ENCODE measurements at regions not wholly inside any gene's neighbourhood (a gene's known extent, or its start where the extent isn't known, plus 50 kb on each side); places are given as distances from the start of the nearest gene placed in this dataset.

- no peak overlapping the region for H3K27ac ChIP-seq
- POLR2A ChIA-PET (ENCODE audit: unreplicated experiment), result no interaction called here
- intact Hi-C loops (cut with micrococcal nuclease; ENCODE audit: unreplicated experiment), result no loop called here
- H3K9me2 ChIP-seq (ENCODE audit: insufficient read depth), result 0 out of 2 replicates have a peak, but pooled peaks cover 2% of the 10 kb centered on the region
- no peaks in the 10 kb centered on the region for H3F3A ChIP-seq (ENCODE audit: insufficient read depth, low read depth)
- no peak for DNase-seq
- H4K20me1 ChIP-seq (ENCODE audit: insufficient read depth), result no peaks in the 10 kb centered on the region; the same call in 1 of the 2 replicates
- no peak overlapping the region for H2AFZ ChIP-seq
- H3K79me2 ChIP-seq (ENCODE audit: low read depth), result no peaks in the 10 kb centered on the region
- no TSS peak for BruUV-seq (replicated peaks)
- H3K36me3 ChIP-seq (ENCODE audit: low read depth), result no peaks in the 10 kb centered on the region
- H3K4me1 ChIP-seq (replicated peaks; ENCODE audit: insufficient read depth), result no peaks in the 10 kb centered on the region
- CTCF ChIA-PET, result no interaction called here
- TF ChIP-seq CTCF (conservative IDR thresholded peaks at IDR 0.05), result no peak
- TF ChIP-seq EZH2 (IDR thresholded peaks at IDR 0.05; ENCODE audit: low read depth), result no peak
- H3K4me2 ChIP-seq, result no peak overlapping the region
- H3K9me3 ChIP-seq (ENCODE audit: insufficient read depth, low read depth), result no peaks in the 10 kb centered on the region; the same call in 1 of the 2 replicates
- no peak overlapping the region for H3K4me3 ChIP-seq
- peaks cover 64% of the 10 kb centered on the region for H3K27me3 ChIP-seq (ENCODE audit: insufficient read depth, low read depth)
Observed at GRCh38 chr18:75533950-75534349, 106.4 kb upstream of the SMIM21 start.

DNA sequence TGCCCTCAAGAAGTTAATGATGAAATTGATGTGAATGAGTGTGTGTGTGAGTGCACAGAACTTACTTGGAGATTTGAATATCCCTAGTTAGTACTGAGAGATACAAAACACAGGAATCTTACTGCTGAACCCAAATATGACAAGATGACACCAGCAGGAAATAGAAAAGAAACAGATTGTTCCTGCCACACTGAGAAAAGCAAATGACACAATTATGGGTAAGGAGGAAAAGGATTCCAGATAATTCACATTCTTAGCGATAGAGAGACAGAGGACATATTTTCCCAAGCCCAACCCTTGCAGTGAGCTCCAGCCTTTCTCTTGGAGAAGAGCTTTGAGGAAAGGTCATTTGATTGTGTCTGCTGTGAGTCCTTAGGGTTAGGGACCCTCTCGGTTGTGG lies 105.7 kb upstream of the SMIM21 start:
- no TSS peak for BruUV-seq (replicated peaks)
- H3K4me3 ChIP-seq, result no peak overlapping the region
- H3K4me1 ChIP-seq (replicated peaks; ENCODE audit: insufficient read depth), result no peaks in the 10 kb centered on the region
- no peaks in the 10 kb centered on the region for H3K36me3 ChIP-seq (ENCODE audit: low read depth)
- no peak overlapping the region for H3K27ac ChIP-seq
- no peak overlapping the region for H3K4me2 ChIP-seq
- H3K79me2 ChIP-seq (ENCODE audit: low read depth), result no peaks in the 10 kb centered on the region
- H3K9me2 ChIP-seq (ENCODE audit: insufficient read depth), result 0 out of 2 replicates have a peak, but pooled peaks cover 2% of the 10 kb centered on the region
- no peaks in the 10 kb centered on the region; the same call in 1 of the 2 replicates for H3K9me3 ChIP-seq (ENCODE audit: insufficient read depth, low read depth)
- TF ChIP-seq CTCF (conservative IDR thresholded peaks at IDR 0.05), result no peak
- no peak for TF ChIP-seq EZH2 (IDR thresholded peaks at IDR 0.05; ENCODE audit: low read depth)
- DNase-seq, result no peak
- ChIA-PET POLR2A (ENCODE audit: unreplicated experiment) (no interaction called here), CTCF (no interaction called here)
- H4K20me1 ChIP-seq (ENCODE audit: insufficient read depth), result no peaks in the 10 kb centered on the region; the same call in 1 of the 2 replicates
- H3F3A ChIP-seq (ENCODE audit: insufficient read depth, low read depth), result no peaks in the 10 kb centered on the region
- H3K27me3 ChIP-seq (ENCODE audit: insufficient read depth, low read depth), result peaks cover 68% of the 10 kb centered on the region
- intact Hi-C loops (cut with micrococcal nuclease; ENCODE audit: unreplicated experiment), result no loop called here
- no peak overlapping the region for H2AFZ ChIP-seq

DNA sequence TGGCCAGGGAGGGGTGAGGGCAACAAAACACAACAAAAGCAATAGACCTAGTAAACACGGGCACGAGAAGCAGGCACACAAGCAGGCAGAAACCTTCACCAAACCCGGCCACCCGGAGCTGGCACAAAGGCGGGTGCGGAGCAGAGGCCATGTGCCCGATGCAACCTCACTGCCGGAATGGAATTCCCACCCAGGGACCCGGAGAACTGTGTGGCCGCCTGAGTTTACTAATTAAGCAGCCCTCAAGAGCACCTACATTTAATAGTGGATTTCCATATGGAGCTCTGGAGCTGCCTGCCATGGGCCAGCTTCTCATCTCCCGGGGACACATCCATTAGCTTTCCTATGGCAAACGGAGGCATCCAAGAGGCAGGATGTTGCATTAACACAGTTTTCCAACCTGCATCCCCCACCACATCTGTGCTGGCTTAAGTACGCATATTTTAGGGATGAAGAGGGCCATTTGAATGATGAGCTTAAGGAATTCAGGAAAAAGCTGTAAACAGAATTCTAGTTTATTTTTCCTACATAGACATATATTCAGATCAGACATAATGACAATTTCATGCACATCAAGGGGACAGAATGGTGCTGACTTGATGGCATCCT lies 104.5 kb upstream of the SMIM21 start:
- BruUV-seq (replicated peaks), result no TSS peak
- CTCF ChIA-PET, result no interaction called here
- Histone ChIP-seq H3K9me3 (ENCODE audit: insufficient read depth, low read depth) (no peaks in the 10 kb centered on the region; the same call in 1 of the 2 replicates), H3K4me2 (no peak overlapping the region), H3K4me1 (replicated peaks; ENCODE audit: insufficient read depth) (no peaks in the 10 kb centered on the region), H3K9me2 (ENCODE audit: insufficient read depth) (no peaks in the 10 kb centered on the region), H3K4me3 (no peak overlapping the region), H3K36me3 (ENCODE audit: low read depth) (no peaks in the 10 kb centered on the region), H3F3A (ENCODE audit: insufficient read depth, low read depth) (no peaks in the 10 kb centered on the region), H2AFZ (no peak overlapping the region), H3K27ac (no peak overlapping the region), H3K79me2 (ENCODE audit: low read depth) (no peaks in the 10 kb centered on the region), H3K27me3 (ENCODE audit: insufficient read depth, low read depth) (peaks cover 76% of the 10 kb centered on the region), H4K20me1 (ENCODE audit: insufficient read depth) (no peaks in the 10 kb centered on the region; the same call in 1 of the 2 replicates)
- TF ChIP-seq CTCF (conservative IDR thresholded peaks at IDR 0.05) (no peak), EZH2 (IDR thresholded peaks at IDR 0.05; ENCODE audit: low read depth) (no peak)
- no peak for DNase-seq
- intact Hi-C loops (cut with micrococcal nuclease; ENCODE audit: unreplicated experiment), result no loop called here
- POLR2A ChIA-PET (ENCODE audit: unreplicated experiment), result no interaction called here
